GM23248 (cell line): ENCODE measurements at regions not wholly inside any gene's neighbourhood (a gene's known extent, or its start where the extent isn't known, plus 50 kb on each side); places are given as distances from the start of the nearest gene placed in this dataset.

Experiments
- DNase-seq: peaks from one replicate; pipeline ENCODE4 v3.0.0-alpha.2; 2015
- H2AFZ ChIP-seq: fragments of 200-600 bp; sonication (generic); 2 replicates; pipeline ENCODE4 v1.6.1; 2016; ENCODE audit warnings: antibody characterized with exemption
- H3F3A ChIP-seq: fragments of 200-600 bp; sonication (generic); 2 replicates; pipeline ENCODE4 v1.6.1; 2016; ENCODE audit warnings: mild to moderate bottlenecking, antibody characterized with exemption, mixed run types; ENCODE audit not compliant: insufficient read depth
- H3K27ac ChIP-seq: fragments of 200-600 bp; sonication (generic); 2 replicates; pipeline ENCODE4 v1.5.1; 2016; ENCODE audit warnings: mild to moderate bottlenecking
- H3K27me3 ChIP-seq: fragments of 200-600 bp; sonication (generic); replicated peaks from 2 replicates; pipeline ENCODE4 v1.6.1; 2016; ENCODE audit warnings: mild to moderate bottlenecking; ENCODE audit not compliant: insufficient read depth
- H3K36me3 ChIP-seq: fragments of 200-600 bp; sonication (generic); 2 replicates; pipeline ENCODE4 v1.6.1; 2016; ENCODE audit warnings: low read depth, mild to moderate bottlenecking
- H3K4me1 ChIP-seq: fragments of 200-600 bp; sonication (generic); 2 replicates; pipeline ENCODE4 v1.6.1; 2016; ENCODE audit warnings: mild to moderate bottlenecking; ENCODE audit not compliant: insufficient read depth
- H3K4me2 ChIP-seq: fragments of 200-600 bp; sonication (generic); one replicate; pipeline ENCODE4 v1.6.1; 2016; ENCODE audit warnings: mild to moderate bottlenecking; ENCODE audit not compliant: unreplicated experiment
- H3K4me3 ChIP-seq: fragments of 200-600 bp; sonication (generic); 2 replicates; pipeline ENCODE4 v1.5.1; 2016; ENCODE audit warnings: mild to moderate bottlenecking
- H3K79me2 ChIP-seq: fragments of 200-600 bp; sonication (generic); 2 replicates; pipeline ENCODE4 v1.6.1; 2016; ENCODE audit warnings: mild to moderate bottlenecking; ENCODE audit not compliant: insufficient read depth
- H3K9ac ChIP-seq: fragments of 200-600 bp; sonication (generic); 2 replicates; pipeline ENCODE4 v1.6.1; 2016; ENCODE audit warnings: mild to moderate bottlenecking
- H3K9me2 ChIP-seq: fragments of 200-600 bp; sonication (generic); 2 replicates; pipeline ENCODE4 v1.6.1; 2016; ENCODE audit warnings: mixed run types, mild to moderate bottlenecking, moderate library complexity; ENCODE audit not compliant: insufficient read depth
- H3K9me3 ChIP-seq: fragments of 200-600 bp; sonication (generic); one replicate; pipeline ENCODE4 v1.6.1; 2017; ENCODE audit warnings: low read depth
- H4K20me1 ChIP-seq: fragments of 200-600 bp; sonication (generic); 2 replicates; pipeline ENCODE4 v1.6.0; 2016; ENCODE audit not compliant: insufficient read depth
- EZH2 ChIP-seq: fragments of 200-600 bp; sonication (generic); IDR thresholded peaks from 2 replicates; pipeline ENCODE4 v1.6.1; 2018; ENCODE audit warnings: antibody characterized with exemption, mild to moderate bottlenecking; ENCODE audit not compliant: insufficient read depth, poor library complexity, severe bottlenecking
- EZH2phosphoT487 ChIP-seq: fragments of 200-600 bp; sonication (generic); IDR thresholded peaks from 2 replicates; pipeline ENCODE4 v1.6.1; 2018; ENCODE audit warnings: antibody characterized with exemption, moderate library complexity, mild to moderate bottlenecking, low read depth; ENCODE audit not compliant: insufficient read depth
- WGBS, 2 experiments: methylation state at CpG; one replicate each; pipeline ENCODE4 v1.1.6; 2015 to 2017; ENCODE audit warnings: low lambda C conversion rate in 2 of 2, low coverage in 1 of 2; ENCODE audit errors: missing lambda C conversion rate in 2 of 2; 5-methylcytosine and 5-hydroxymethylcytosine counted together
- in situ Hi-C: fragments of 300-500 bp; cut with MboI; formaldehyde crosslinking; loops from 2 replicates; pipeline ENCODE4 v1.15.0; 2020

DNA sequence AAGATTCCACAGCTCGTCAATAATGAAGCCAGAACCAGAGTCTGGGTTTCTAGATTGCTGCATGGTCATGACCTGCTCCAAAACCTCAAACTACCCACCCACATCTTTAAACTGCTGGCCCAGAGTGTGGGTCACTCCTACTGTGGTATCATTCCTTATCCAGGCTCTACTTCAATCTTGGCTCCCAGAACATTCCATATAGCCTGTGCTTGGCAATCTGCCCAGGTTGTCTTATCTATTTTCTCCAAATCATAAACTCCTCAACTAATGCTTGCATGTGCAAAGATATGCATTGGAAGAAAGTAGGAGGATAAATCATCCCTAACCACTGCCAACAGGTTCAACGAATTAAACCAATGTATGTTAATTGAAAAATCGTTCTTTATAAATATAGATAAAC, 169.7 kb downstream of the ANXA2 start:
- Histone ChIP-seq H4K20me1 (no peaks in the 10 kb centered on the region), H3K9me3 (no peaks in the 10 kb centered on the region), H3F3A (no peaks in the 10 kb centered on the region), H3K4me3 (no peak overlapping the region), H2AFZ (no peak overlapping the region), H3K4me2 (no peak overlapping the region), H3K79me2 (no peaks in the 10 kb centered on the region), H3K9me2 (no peaks in the 10 kb centered on the region), H3K27ac (no peak overlapping the region), H3K9ac (no peak overlapping the region), H3K27me3 (peaks cover 47% of the 10 kb centered on the region), H3K36me3 (no peaks in the 10 kb centered on the region), H3K4me1 (no peaks in the 10 kb centered on the region)
- 50 to 58% methylated on average over 3 of the region's 3 CpGs for WGBS, 2 experiments
- no peak for DNase-seq
- TF ChIP-seq EZH2: no peak
- TF ChIP-seq EZH2phosphoT487: no peak
- in situ Hi-C loops: no loop called here

DNA sequence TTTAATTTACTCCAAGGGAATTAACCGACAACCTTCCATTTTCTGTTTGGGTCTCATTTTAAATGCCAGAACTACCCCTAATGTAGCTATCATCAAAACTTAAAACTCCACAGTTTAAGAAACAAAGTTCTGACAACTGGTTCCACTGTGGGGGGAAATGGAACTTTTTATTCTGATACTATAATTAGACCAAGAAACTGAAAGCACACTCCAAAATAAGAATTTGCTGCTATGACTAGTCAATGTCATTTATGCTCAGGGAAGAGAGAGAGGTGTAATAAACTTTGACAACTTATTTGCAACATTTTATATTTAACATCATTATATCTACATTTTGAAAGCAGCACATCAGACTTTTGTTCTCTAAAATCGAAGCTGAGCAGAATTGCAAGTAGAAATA, 169.2 kb downstream of the ANXA2 start:
- peaks cover 44% of the 10 kb centered on the region for H3K27me3 ChIP-seq
- no peak overlapping the region for H3K27ac ChIP-seq
- DNase-seq: no peak
- no peaks in the 10 kb centered on the region for H3K4me1 ChIP-seq
- in situ Hi-C loops: no loop called here
- no peaks in the 10 kb centered on the region for H4K20me1 ChIP-seq
- 46 to 54% methylated on average over 2 of the region's 2 CpGs for WGBS, 2 experiments
- H3F3A ChIP-seq: no peaks in the 10 kb centered on the region
- TF ChIP-seq EZH2 (no peak), EZH2phosphoT487 (no peak)
- H3K36me3 ChIP-seq: no peaks in the 10 kb centered on the region
- no peaks in the 10 kb centered on the region for H3K9me2 ChIP-seq
- no peaks in the 10 kb centered on the region for H3K9me3 ChIP-seq
- H3K9ac ChIP-seq: no peak overlapping the region
- no peak overlapping the region for H2AFZ ChIP-seq
- H3K4me3 ChIP-seq: no peak overlapping the region
- no peak overlapping the region for H3K4me2 ChIP-seq
- no peaks in the 10 kb centered on the region for H3K79me2 ChIP-seq

DNA sequence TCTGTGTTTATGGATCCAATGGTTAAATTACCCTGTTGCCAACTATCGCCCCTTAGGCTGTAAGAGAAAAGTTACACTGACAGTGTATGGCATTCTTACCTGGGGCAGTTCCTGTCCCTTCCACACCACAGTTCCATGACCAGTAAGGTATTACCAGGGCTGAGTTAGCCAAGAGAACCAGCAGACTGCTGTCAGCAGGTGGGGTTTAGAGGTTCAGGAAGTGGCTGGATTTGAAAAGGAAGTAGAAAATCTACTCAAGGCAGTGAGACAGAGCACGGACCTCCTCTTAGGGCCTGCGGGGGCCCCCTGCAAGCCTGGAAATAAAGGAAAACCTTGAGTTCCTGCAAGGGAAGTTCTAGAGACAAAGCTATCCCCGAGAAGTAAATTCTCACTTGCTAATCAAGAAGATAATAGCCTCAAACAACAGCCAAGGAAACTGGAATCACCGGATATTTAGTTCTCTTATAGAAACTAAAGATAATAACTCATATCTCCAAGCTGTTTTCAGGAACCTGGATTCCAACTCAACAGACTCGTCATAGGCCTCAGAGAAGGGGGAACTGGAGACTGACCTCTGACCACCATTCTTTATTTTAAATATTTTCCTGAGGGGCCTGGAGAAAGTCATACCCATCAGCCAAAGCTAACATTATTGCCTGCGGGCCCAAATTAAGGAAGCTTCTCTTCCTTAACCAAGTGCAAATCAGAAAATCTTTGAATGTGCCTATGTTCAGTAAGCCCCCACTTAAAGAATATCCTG, 161.7 kb downstream of the ANXA2 start:
- H3K27me3 ChIP-seq: peaks cover 8% of the 10 kb centered on the region
- H2AFZ ChIP-seq: no peak overlapping the region
- H3F3A ChIP-seq: no peaks in the 10 kb centered on the region
- in situ Hi-C loops: no loop called here
- H3K79me2 ChIP-seq: no peaks in the 10 kb centered on the region
- no peak overlapping the region for H3K9ac ChIP-seq
- 37 to 45% methylated on average over 7 of the region's 7 CpGs for WGBS, 2 experiments
- no peak for DNase-seq
- TF ChIP-seq EZH2 (no peak), EZH2phosphoT487 (no peak)
- H3K4me1 ChIP-seq: no peaks in the 10 kb centered on the region
- H3K9me2 ChIP-seq: no peaks in the 10 kb centered on the region
- H3K4me3 ChIP-seq: no peak overlapping the region
- no peaks in the 10 kb centered on the region for H3K9me3 ChIP-seq
- H3K27ac ChIP-seq: no peak overlapping the region
- no peaks in the 10 kb centered on the region for H3K36me3 ChIP-seq
- H4K20me1 ChIP-seq: no peaks in the 10 kb centered on the region
- H3K4me2 ChIP-seq: no peak overlapping the region

DNA sequence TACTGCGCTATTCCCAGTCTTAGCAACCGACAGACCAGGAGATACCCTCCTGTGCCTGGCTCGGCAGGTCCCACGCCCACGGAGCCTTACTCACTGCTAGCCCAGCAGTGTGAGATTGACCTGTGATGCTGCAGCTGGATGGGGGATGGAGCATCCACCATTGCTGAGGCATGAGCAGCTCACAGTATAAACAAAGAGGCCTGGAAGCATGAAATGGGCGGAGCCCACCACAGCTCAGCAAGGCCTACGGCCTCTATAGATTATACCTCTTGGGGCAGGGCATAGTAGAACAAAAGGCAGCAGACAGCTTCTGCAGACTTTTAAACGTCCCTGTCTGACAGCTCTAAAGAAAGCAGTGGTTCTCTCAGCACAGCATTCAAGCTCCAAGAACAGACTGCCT, 160.3 kb downstream of the ANXA2 start:
- no peak overlapping the region for H3K27ac ChIP-seq
- H3F3A ChIP-seq: no peaks in the 10 kb centered on the region
- TF ChIP-seq EZH2phosphoT487: no peak
- no peak for TF ChIP-seq EZH2
- 48 to 50% methylated on average over 8 of the region's 8 CpGs for WGBS, 2 experiments
- H4K20me1 ChIP-seq: no peaks in the 10 kb centered on the region
- in situ Hi-C loops: no loop called here
- H2AFZ ChIP-seq: no peak overlapping the region
- no peaks in the 10 kb centered on the region for H3K79me2 ChIP-seq
- H3K9ac ChIP-seq: no peak overlapping the region
- no peak overlapping the region for H3K4me2 ChIP-seq
- no peak for DNase-seq
- peaks cover 5% of the 10 kb centered on the region; the same call in 1 of the 2 replicates for H3K27me3 ChIP-seq
- no peaks in the 10 kb centered on the region for H3K36me3 ChIP-seq
- H3K4me1 ChIP-seq: no peaks in the 10 kb centered on the region
- no peaks in the 10 kb centered on the region for H3K9me3 ChIP-seq
- no peak overlapping the region for H3K4me3 ChIP-seq
- H3K9me2 ChIP-seq: no peaks in the 10 kb centered on the region

DNA sequence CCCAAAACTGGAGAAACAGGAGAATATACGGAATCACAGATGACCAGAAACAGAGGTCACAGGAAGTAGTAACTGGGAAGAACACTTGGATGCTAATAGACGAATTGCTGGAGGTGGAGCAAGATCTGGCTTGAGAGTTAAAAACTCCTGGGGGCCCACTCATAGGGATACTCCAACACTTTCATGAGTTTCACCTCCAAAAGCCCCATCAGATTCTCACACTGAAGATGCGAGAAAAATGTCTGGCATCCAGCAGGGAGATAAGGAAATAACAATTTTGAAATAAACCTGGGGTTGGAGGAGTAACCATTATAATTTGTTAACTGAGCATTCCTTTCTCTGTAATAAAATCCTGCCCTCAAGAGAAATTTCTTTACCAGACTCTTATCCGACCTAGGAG, 154.0 kb downstream of the ANXA2 start:
- no peaks in the 10 kb centered on the region for H3K9me3 ChIP-seq
- no peak for TF ChIP-seq EZH2
- no peak for TF ChIP-seq EZH2phosphoT487
- H3K79me2 ChIP-seq: no peaks in the 10 kb centered on the region
- H3K36me3 ChIP-seq: no peaks in the 10 kb centered on the region
- H3K4me2 ChIP-seq: no peak overlapping the region
- no peak overlapping the region for H2AFZ ChIP-seq
- H3K4me1 ChIP-seq: no peaks in the 10 kb centered on the region
- H3K4me3 ChIP-seq: no peak overlapping the region
- H3K9me2 ChIP-seq: no peaks in the 10 kb centered on the region
- H3K27ac ChIP-seq: no peak overlapping the region
- no peak for DNase-seq
- H3K9ac ChIP-seq: no peak overlapping the region
- H3K27me3 ChIP-seq: peaks cover 28% of the 10 kb centered on the region
- no peaks in the 10 kb centered on the region for H4K20me1 ChIP-seq
- in situ Hi-C loops: no loop called here
- 42 to 45% methylated on average over 4 of the region's 4 CpGs for WGBS, 2 experiments
- no peaks in the 10 kb centered on the region for H3F3A ChIP-seq
